NT2/D1 (cell line): ENCODE measurements at regions not wholly inside any gene's neighbourhood (a gene's known extent, or its start where the extent isn't known, plus 50 kb on each side); places are given as distances from the start of the nearest gene placed in this dataset.

Source experiments
- DNase-seq: peaks from one replicate; pipeline ENCODE4 v3.0.0-alpha.2; 2011; ENCODE audit warnings: low read depth, low spot score
- H3K27me3 ChIP-seq: 2 replicates; pipeline ENCODE4 v1.6.0; 2011; ENCODE audit warnings: mild to moderate bottlenecking; ENCODE audit not compliant: insufficient read length, insufficient read depth
- H3K36me3 ChIP-seq: 2 replicates; pipeline ENCODE4 v1.6.1; 2011; ENCODE audit warnings: mild to moderate bottlenecking, low read length, mixed read lengths; ENCODE audit not compliant: insufficient read depth, insufficient read length
- H3K4me1 ChIP-seq: 2 replicates; pipeline ENCODE4 v1.5.1; 2011; ENCODE audit not compliant: insufficient read depth, insufficient read length
- H3K4me3 ChIP-seq: 2 replicates; pipeline ENCODE4 v1.5.1; 2011; ENCODE audit warnings: low read depth; ENCODE audit not compliant: insufficient read length
- H3K9ac ChIP-seq: 2 replicates; pipeline ENCODE4 v1.6.0; 2011; ENCODE audit warnings: low read depth; ENCODE audit not compliant: insufficient read length
- H3K9me3 ChIP-seq: 2 replicates; pipeline ENCODE4 v1.5.1; 2011; ENCODE audit warnings: mild to moderate bottlenecking, low read length; ENCODE audit not compliant: insufficient read depth
- SUZ12 ChIP-seq: IDR thresholded peaks from 2 replicates; pipeline ENCODE4 v1.6.1; 2011; ENCODE audit not compliant: insufficient read length, insufficient read depth; ENCODE audit errors: extremely low read depth
- YY1 ChIP-seq: IDR thresholded peaks from 2 replicates; pipeline ENCODE4 v1.6.1; 2011; ENCODE audit not compliant: insufficient read length, insufficient read depth
- ZNF274 ChIP-seq: IDR thresholded peaks from 2 replicates; pipeline ENCODE4 v1.6.1; 2011; ENCODE audit warnings: mild to moderate bottlenecking, low read depth, low read length

DNA sequence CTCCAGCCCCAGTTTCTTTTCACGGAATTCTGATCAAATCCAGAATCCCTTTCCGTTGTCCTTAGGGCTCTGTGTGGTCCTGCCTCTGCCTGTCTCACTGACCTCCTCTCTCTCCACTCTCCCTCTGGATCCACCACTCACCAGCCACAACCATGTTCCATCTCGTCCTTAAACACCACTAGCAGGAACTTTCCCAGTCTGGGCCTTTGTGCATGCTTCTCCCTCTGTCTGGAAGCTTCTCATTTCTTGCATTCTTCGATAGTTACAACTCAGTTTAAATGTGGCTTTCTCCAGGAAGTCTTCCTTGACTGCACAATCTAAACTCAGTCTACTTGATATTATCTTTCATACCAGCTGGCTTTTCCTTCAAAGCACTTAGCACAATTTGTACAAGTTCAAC lies 117.7 kb upstream of the MSX2 start:
- Histone ChIP-seq H3K4me1 (peaks cover 2% of the 10 kb centered on the region), H3K9ac (no peak overlapping the region), H3K27me3 (no peaks in the 10 kb centered on the region), H3K36me3 (no peaks in the 10 kb centered on the region), H3K9me3 (no peaks in the 10 kb centered on the region; the same call in 1 of the 2 replicates), H3K4me3 (no peak overlapping the region)
- TF ChIP-seq ZNF274 = no peak
- TF ChIP-seq YY1 = no peak
- no peak for TF ChIP-seq SUZ12
- no peak for DNase-seq

DNA sequence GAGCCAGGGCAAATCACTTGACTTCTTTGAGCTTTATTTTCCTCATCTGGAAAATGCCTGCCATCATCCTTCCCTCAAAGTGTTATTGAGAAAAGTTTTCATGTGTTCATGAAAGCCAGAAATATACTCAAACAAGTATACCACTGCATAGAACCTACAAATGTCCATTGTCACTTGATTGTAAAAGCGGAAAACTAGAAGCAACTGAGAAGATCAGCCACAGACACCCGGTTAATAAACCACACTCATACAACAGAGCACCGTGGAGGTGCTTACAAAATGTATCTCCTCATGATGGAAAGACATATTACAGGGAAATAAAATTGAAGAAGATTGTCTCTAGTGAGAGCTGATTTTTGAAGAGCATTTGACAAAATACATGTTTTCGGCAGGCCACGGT lies 117.2 kb upstream of the MSX2 start:
- Histone ChIP-seq H3K4me3 (no peak overlapping the region), H3K4me1 (peaks cover 2% of the 10 kb centered on the region), H3K9me3 (no peaks in the 10 kb centered on the region; the same call in 1 of the 2 replicates), H3K36me3 (no peaks in the 10 kb centered on the region), H3K9ac (no peak overlapping the region), H3K27me3 (no peaks in the 10 kb centered on the region)
- no peak for DNase-seq
- TF ChIP-seq SUZ12 (no peak), YY1 (no peak), ZNF274 (no peak)

DNA sequence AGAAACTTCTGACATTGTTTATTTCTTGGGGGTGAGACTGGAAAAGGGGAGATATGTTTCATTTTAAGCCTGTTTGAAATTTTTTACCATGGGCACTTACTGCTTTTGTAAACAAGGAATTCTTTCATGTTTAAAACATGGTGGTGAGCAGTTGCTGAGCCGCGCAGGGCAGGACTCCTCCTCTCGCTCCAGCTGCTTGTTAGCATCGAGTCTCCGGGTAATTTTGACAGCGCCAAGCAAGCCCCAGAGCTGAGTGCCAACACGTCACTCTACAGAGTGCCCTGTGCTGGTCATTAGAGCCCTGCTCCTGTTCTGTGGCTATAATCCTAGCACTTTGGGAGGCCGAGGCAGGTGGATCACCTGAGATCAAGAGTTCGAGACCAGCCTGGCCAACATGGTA lies 116.5 kb upstream of the MSX2 start:
- no peak for DNase-seq
- no peaks in the 10 kb centered on the region for H3K36me3 ChIP-seq
- peaks cover 2% of the 10 kb centered on the region for H3K4me1 ChIP-seq

DNA sequence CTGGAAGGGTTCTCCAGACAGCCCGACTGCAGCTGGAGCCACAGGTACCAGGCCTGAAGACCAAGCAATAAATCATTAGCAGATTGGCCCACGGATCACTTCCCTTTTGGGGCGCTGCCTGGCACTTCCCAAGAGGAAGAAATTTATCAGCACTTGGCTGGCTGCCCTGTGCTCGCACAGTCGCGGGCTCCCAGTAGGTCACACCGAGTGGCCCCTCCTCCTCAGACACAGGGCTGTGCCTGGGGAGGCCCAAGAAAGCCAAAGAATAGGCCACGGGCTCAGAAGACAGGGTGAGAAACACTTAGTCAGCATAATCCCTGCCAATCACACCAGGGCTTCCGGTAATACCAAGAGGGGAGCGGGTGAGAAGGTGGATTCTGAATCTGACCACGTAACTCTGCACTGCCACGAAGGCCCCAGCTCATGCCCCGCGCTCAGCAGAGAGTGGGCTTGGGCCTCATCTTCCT lies 115.7 kb upstream of the MSX2 start:
- Histone ChIP-seq H3K36me3 (no peaks in the 10 kb centered on the region), H3K9me3 (no peaks in the 10 kb centered on the region; the same call in 1 of the 2 replicates), H3K4me1 (peaks cover 2% of the 10 kb centered on the region), H3K9ac (no peak overlapping the region), H3K27me3 (no peaks in the 10 kb centered on the region), H3K4me3 (no peak overlapping the region)
- no peak for DNase-seq
- TF ChIP-seq YY1 (no peak), ZNF274 (no peak), SUZ12 (no peak)

More for the DNA sequence above, 116.5 kb upstream of the MSX2 start:
- no peak overlapping the region for H3K4me3 ChIP-seq
- H3K9ac ChIP-seq = no peak overlapping the region
- no peaks in the 10 kb centered on the region; the same call in 1 of the 2 replicates for H3K9me3 ChIP-seq
- no peaks in the 10 kb centered on the region for H3K27me3 ChIP-seq
- TF ChIP-seq YY1 = no peak
- no peak for TF ChIP-seq SUZ12
- no peak for TF ChIP-seq ZNF274

DNA sequence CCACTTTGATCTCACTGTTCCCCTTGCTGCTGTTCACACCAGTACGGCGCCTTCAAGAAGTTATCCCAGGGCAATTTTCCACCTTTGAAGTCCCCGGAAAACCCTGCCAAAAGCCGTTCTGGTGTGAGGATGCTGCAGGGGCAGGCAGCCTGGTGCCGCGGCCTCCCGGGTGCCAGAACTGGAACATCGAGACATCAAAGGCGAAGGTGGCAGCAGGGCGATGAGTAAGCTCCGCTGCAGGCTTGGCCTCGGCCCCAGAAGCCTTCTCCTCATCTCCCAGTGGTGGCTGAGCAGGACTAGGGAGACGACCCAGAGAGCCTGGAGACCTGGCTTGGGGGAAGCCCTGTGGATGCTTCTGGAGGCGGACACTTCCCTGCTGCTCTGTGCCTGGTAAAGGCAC lies 115.3 kb upstream of the MSX2 start:
- DNase-seq = no peak

DNA sequence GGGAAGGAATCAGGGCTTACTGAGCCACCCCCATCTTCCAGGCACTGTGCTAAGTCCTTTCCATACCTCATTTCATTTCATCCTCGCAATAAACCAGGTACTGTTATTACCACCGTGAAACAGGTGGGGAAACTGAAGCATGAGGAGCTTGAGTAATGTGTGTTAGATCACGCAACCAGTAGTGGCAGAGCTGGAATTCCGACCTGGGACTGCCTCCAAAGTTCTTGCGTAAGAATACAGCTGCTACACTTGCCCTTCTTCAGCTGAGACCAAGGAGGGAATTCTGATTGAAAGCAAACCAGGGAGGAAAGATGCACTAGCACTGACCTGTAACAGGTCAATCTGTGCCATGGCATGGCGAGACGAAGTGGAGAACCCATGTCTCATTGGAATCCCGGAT lies 113.4 kb upstream of the MSX2 start:
- TF ChIP-seq SUZ12 = no peak
- no peak for TF ChIP-seq ZNF274
- no peak for TF ChIP-seq YY1
- no peaks in the 10 kb centered on the region for H3K9me3 ChIP-seq
- no peaks in the 10 kb centered on the region for H3K36me3 ChIP-seq
- H3K4me1 ChIP-seq = peaks cover 2% of the 10 kb centered on the region
- no peak overlapping the region for H3K9ac ChIP-seq
- H3K27me3 ChIP-seq = no peaks in the 10 kb centered on the region
- DNase-seq = no peak
- H3K4me3 ChIP-seq = no peak overlapping the region

More for the DNA sequence above, 115.3 kb upstream of the MSX2 start:
- no peak for TF ChIP-seq YY1
- TF ChIP-seq SUZ12 = no peak
- no peak for TF ChIP-seq ZNF274
- no peak overlapping the region for H3K4me3 ChIP-seq
- H3K4me1 ChIP-seq = peaks cover 2% of the 10 kb centered on the region
- no peaks in the 10 kb centered on the region for H3K9me3 ChIP-seq
- H3K9ac ChIP-seq = no peak overlapping the region
- H3K27me3 ChIP-seq = no peaks in the 10 kb centered on the region
- H3K36me3 ChIP-seq = no peaks in the 10 kb centered on the region

DNA sequence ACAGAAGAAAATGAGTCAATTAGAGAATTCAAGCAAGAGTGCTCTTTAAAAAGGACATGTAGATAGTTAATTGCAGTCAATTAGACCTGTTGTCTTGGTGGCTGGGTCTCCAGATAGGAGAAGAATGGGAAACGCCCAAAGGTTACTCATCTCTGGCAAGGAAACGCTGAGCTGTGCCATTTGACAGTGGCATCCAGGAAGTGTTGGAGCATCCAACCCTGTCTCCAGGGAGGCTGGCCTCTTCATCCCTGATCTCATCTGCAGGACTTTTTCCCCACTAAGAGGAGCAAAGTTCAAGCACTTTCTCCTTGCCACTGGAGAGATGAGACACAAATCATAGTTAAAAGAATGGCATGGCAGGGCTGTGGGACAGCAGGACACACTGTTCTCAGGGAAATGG lies 111.7 kb upstream of the MSX2 start:
- Histone ChIP-seq H3K9ac (no peak overlapping the region), H3K4me3 (no peak overlapping the region), H3K4me1 (peaks cover 2% of the 10 kb centered on the region), H3K27me3 (no peaks in the 10 kb centered on the region), H3K36me3 (no peaks in the 10 kb centered on the region), H3K9me3 (no peaks in the 10 kb centered on the region)
- TF ChIP-seq YY1 (no peak), SUZ12 (no peak), ZNF274 (no peak)
- no peak for DNase-seq
